IMR-90 (cell line): ENCODE measurements at regions not wholly inside any gene's neighbourhood (a gene's known extent, or its start where the extent isn't known, plus 50 kb on each side); places are given as distances from the start of the nearest gene placed in this dataset.

ENCODE experiments used
- POLR2A ChIP-seq: IDR thresholded peaks from 2 replicates; pipeline ENCODE4 v1.6.1; 2012; ENCODE audit warnings: mild to moderate bottlenecking, low read depth, low read length
- RAD21 ChIP-seq: IDR thresholded peaks from 2 replicates; pipeline ENCODE4 v1.6.1; 2012; ENCODE audit warnings: low read length, improper control_type of control experiment
- RCOR1 ChIP-seq: IDR thresholded peaks from 2 replicates; pipeline ENCODE4 v1.6.1; 2012; ENCODE audit warnings: mild to moderate bottlenecking, low read length, improper control_type of control experiment; ENCODE audit not compliant: insufficient replicate concordance
- TF ChIP-seq, protein P1 (sequence below): fragments of 150-350 bp; IDR thresholded peaks from 2 replicates; pipeline ENCODE4 v1.6.1; 2017; ENCODE audit warnings: mild to moderate bottlenecking, antibody characterized with exemption, low read length, low read depth
- TF ChIP-seq, protein P2 (sequence below): conservative IDR thresholded peaks from 2 replicates; pipeline ENCODE4 v1.5.1; 2012; ENCODE audit warnings: mild to moderate bottlenecking, low read depth, low read length, improper control_type of control experiment

DNA sequence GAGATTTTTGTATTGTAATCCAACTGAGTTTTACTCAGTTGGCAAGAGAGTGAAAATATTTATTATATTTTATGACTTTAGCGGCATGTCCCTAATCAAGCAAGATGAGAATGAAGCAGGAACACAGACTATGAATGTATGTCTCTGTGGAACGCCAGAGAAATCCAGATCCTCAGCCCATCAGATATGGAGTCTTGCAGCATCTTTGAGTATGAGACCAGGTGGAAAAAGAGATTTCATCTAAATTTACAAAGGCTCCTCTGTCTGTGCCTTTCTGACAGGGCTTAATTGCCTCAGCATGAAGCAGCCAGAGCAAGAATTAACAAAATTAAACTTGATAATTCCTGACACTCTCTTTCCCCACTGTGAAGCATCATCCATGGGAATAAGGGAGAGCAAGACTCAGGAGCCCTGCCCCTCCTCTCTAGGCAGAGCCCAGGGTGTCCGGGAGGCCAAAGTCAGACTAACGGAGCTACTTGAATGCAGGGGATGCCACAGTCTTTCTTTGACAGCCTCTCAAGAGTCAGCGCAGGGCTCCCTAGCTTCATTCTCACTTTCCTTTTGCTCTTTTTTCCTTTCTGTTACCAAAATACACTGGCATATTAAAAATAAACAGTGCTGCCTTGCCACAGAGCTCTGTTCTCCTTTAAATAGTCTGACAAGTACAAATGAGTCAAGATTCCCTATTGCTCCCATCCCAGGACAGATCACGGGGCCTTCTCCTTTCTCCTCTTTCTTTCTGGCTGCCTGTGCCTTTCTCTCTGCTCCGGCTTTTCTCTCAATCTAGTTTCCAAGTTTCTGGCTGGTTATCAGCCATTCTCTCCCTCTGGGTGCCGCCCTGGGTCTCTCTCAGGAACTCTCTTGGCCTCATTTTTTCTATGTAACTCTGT, 132.2 kb upstream of the INHBA start:
- TF ChIP-seq, protein P1, sequence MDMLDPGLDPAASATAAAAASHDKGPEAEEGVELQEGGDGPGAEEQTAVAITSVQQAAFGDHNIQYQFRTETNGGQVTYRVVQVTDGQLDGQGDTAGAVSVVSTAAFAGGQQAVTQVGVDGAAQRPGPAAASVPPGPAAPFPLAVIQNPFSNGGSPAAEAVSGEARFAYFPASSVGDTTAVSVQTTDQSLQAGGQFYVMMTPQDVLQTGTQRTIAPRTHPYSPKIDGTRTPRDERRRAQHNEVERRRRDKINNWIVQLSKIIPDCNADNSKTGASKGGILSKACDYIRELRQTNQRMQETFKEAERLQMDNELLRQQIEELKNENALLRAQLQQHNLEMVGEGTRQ = no peak
- TF ChIP-seq, protein P2, sequence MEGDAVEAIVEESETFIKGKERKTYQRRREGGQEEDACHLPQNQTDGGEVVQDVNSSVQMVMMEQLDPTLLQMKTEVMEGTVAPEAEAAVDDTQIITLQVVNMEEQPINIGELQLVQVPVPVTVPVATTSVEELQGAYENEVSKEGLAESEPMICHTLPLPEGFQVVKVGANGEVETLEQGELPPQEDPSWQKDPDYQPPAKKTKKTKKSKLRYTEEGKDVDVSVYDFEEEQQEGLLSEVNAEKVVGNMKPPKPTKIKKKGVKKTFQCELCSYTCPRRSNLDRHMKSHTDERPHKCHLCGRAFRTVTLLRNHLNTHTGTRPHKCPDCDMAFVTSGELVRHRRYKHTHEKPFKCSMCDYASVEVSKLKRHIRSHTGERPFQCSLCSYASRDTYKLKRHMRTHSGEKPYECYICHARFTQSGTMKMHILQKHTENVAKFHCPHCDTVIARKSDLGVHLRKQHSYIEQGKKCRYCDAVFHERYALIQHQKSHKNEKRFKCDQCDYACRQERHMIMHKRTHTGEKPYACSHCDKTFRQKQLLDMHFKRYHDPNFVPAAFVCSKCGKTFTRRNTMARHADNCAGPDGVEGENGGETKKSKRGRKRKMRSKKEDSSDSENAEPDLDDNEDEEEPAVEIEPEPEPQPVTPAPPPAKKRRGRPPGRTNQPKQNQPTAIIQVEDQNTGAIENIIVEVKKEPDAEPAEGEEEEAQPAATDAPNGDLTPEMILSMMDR = no peak
- no peak for TF ChIP-seq POLR2A
- no peak for TF ChIP-seq RAD21
- TF ChIP-seq RCOR1 = no peak
